ENCODE measurements at regions not wholly inside any gene's neighbourhood (a gene's known extent, or its start where the extent isn't known, plus 50 kb on each side); places are given as distances from the start of the nearest gene placed in this dataset.

- TF ChIP-seq GABPA (IDR thresholded peaks at IDR 0.05 in 1 of 2, conservative IDR thresholded peaks at IDR 0.05 in 1 of 2) (no peak), CTCF (IDR thresholded peaks at IDR 0.05; ENCODE audit: low read depth, low read length, missing input control) (no peak), FOXA1 (IDR thresholded peaks at IDR 0.05) (no peak), ZBTB33 (IDR thresholded peaks at IDR 0.05) (no peak), ATF3 (IDR thresholded peaks at IDR 0.05) (no peak), SP1 (IDR thresholded peaks at IDR 0.05) (no peak), TAF1 (conservative IDR thresholded peaks at IDR 0.05) (no peak)
- TF ChIP-seq, protein P1, sequence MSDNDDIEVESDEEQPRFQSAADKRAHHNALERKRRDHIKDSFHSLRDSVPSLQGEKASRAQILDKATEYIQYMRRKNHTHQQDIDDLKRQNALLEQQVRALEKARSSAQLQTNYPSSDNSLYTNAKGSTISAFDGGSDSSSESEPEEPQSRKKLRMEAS (IDR thresholded peaks at IDR 0.05) = no peak
- TF ChIP-seq, protein P2, sequence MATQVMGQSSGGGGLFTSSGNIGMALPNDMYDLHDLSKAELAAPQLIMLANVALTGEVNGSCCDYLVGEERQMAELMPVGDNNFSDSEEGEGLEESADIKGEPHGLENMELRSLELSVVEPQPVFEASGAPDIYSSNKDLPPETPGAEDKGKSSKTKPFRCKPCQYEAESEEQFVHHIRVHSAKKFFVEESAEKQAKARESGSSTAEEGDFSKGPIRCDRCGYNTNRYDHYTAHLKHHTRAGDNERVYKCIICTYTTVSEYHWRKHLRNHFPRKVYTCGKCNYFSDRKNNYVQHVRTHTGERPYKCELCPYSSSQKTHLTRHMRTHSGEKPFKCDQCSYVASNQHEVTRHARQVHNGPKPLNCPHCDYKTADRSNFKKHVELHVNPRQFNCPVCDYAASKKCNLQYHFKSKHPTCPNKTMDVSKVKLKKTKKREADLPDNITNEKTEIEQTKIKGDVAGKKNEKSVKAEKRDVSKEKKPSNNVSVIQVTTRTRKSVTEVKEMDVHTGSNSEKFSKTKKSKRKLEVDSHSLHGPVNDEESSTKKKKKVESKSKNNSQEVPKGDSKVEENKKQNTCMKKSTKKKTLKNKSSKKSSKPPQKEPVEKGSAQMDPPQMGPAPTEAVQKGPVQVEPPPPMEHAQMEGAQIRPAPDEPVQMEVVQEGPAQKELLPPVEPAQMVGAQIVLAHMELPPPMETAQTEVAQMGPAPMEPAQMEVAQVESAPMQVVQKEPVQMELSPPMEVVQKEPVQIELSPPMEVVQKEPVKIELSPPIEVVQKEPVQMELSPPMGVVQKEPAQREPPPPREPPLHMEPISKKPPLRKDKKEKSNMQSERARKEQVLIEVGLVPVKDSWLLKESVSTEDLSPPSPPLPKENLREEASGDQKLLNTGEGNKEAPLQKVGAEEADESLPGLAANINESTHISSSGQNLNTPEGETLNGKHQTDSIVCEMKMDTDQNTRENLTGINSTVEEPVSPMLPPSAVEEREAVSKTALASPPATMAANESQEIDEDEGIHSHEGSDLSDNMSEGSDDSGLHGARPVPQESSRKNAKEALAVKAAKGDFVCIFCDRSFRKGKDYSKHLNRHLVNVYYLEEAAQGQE (IDR thresholded peaks at IDR 0.05) = no peak
Observed at GRCh38 chr5:125793470-125793869, 629.7 kb upstream of the GRAMD2B start.

All from liver (tissue), 3 donors.